ENCODE measurements at regions not wholly inside any gene's neighbourhood (a gene's known extent, or its start where the extent isn't known, plus 50 kb on each side); places are given as distances from the start of the nearest gene placed in this dataset.

GRCh38 chr5:62030326-62030725, 275.7 kb upstream of the KIF2A start:
- Mint-ChIP-seq H3K9me3 (no peaks in the 10 kb centered on the region), H3K4me3 (no peak overlapping the region), H3K36me3 (ENCODE audit: low read depth) (no peaks in the 10 kb centered on the region), H3K4me1 (ENCODE audit: low read depth) (no peaks in the 10 kb centered on the region), H3K27me3 (ENCODE audit: low read depth) (no peaks in the 10 kb centered on the region), H3K27ac (no peak overlapping the region)
- no peak for DNase-seq (ENCODE audit: low spot score)

- Mint-ChIP-seq H3K36me3 (ENCODE audit: low read depth) (no peaks in the 10 kb centered on the region), H3K27me3 (ENCODE audit: low read depth) (peaks cover 3% of the 10 kb centered on the region), H3K9me3 (no peaks in the 10 kb centered on the region), H3K27ac (no peak overlapping the region), H3K4me3 (no peak overlapping the region), H3K4me1 (ENCODE audit: low read depth) (no peaks in the 10 kb centered on the region)
- DNase-seq (ENCODE audit: low spot score) = no peak
These were observed 268.0 kb upstream of the KIF2A start for GRCh38 chr5:62038024-62038423.

GRCh38 chr5:62041156-62041756, 264.8 kb upstream of the KIF2A start:
- Mint-ChIP-seq H3K4me3 (no peak overlapping the region), H3K9me3 (no peaks in the 10 kb centered on the region), H3K36me3 (ENCODE audit: low read depth) (no peaks in the 10 kb centered on the region), H3K27ac (no peak overlapping the region), H3K27me3 (ENCODE audit: low read depth) (peaks cover 3% of the 10 kb centered on the region), H3K4me1 (ENCODE audit: low read depth) (no peaks in the 10 kb centered on the region)
- no peak for DNase-seq (ENCODE audit: low spot score)

GRCh38 chr5:62042007-62042406, 264.0 kb upstream of the KIF2A start:
- no peaks in the 10 kb centered on the region for H3K9me3 Mint-ChIP-seq
- no peaks in the 10 kb centered on the region for H3K4me1 Mint-ChIP-seq (ENCODE audit: low read depth)
- peaks cover 3% of the 10 kb centered on the region for H3K27me3 Mint-ChIP-seq (ENCODE audit: low read depth)
- no peak overlapping the region for H3K4me3 Mint-ChIP-seq
- H3K36me3 Mint-ChIP-seq (ENCODE audit: low read depth) = no peaks in the 10 kb centered on the region
- H3K27ac Mint-ChIP-seq = no peak overlapping the region
- no peak for DNase-seq (ENCODE audit: low spot score)

GRCh38 chr5:62043289-62044280, 262.4 kb upstream of the KIF2A start:
- no peaks in the 10 kb centered on the region for H3K9me3 Mint-ChIP-seq
- H3K36me3 Mint-ChIP-seq (ENCODE audit: low read depth) = no peaks in the 10 kb centered on the region
- peaks cover 3% of the 10 kb centered on the region for H3K27me3 Mint-ChIP-seq (ENCODE audit: low read depth)
- no peak overlapping the region for H3K27ac Mint-ChIP-seq
- no peak overlapping the region for H3K4me3 Mint-ChIP-seq
- peaks cover 2% of the 10 kb centered on the region for H3K4me1 Mint-ChIP-seq (ENCODE audit: low read depth)
- no peak for DNase-seq (ENCODE audit: low spot score)

- H3K4me3 Mint-ChIP-seq = no peak overlapping the region
- H3K9me3 Mint-ChIP-seq = no peaks in the 10 kb centered on the region
- DNase-seq (ENCODE audit: low spot score) = no peak
- peaks cover 2% of the 10 kb centered on the region for H3K4me1 Mint-ChIP-seq (ENCODE audit: low read depth)
- peaks cover 3% of the 10 kb centered on the region for H3K27me3 Mint-ChIP-seq (ENCODE audit: low read depth)
- H3K27ac Mint-ChIP-seq = no peak overlapping the region
- no peaks in the 10 kb centered on the region for H3K36me3 Mint-ChIP-seq (ENCODE audit: low read depth)
These were observed 261.0 kb upstream of the KIF2A start for GRCh38 chr5:62044989-62045388.

- H3K4me3 Mint-ChIP-seq = no peak overlapping the region
- peaks cover 2% of the 10 kb centered on the region for H3K4me1 Mint-ChIP-seq (ENCODE audit: low read depth)
- H3K27ac Mint-ChIP-seq = no peak overlapping the region
- DNase-seq (ENCODE audit: low spot score) = no peak
- peaks cover 4% of the 10 kb centered on the region for H3K27me3 Mint-ChIP-seq (ENCODE audit: low read depth)
- no peaks in the 10 kb centered on the region for H3K36me3 Mint-ChIP-seq (ENCODE audit: low read depth)
- H3K9me3 Mint-ChIP-seq = no peaks in the 10 kb centered on the region
These were observed 259.8 kb upstream of the KIF2A start for GRCh38 chr5:62046191-62046590.

- no peak for DNase-seq (ENCODE audit: low spot score)
- no peak overlapping the region for H3K27ac Mint-ChIP-seq
- no peak overlapping the region for H3K4me3 Mint-ChIP-seq
- peaks cover 2% of the 10 kb centered on the region for H3K4me1 Mint-ChIP-seq (ENCODE audit: low read depth)
- no peaks in the 10 kb centered on the region for H3K9me3 Mint-ChIP-seq
- no peaks in the 10 kb centered on the region for H3K36me3 Mint-ChIP-seq (ENCODE audit: low read depth)
- peaks cover 4% of the 10 kb centered on the region for H3K27me3 Mint-ChIP-seq (ENCODE audit: low read depth)
These were observed 254.3 kb upstream of the KIF2A start for GRCh38 chr5:62051747-62052146.

- Mint-ChIP-seq H3K4me1 (ENCODE audit: low read depth) (no peaks in the 10 kb centered on the region), H3K36me3 (ENCODE audit: low read depth) (no peaks in the 10 kb centered on the region), H3K27me3 (ENCODE audit: low read depth) (no peaks in the 10 kb centered on the region), H3K9me3 (no peaks in the 10 kb centered on the region), H3K4me3 (no peak overlapping the region), H3K27ac (no peak overlapping the region)
- DNase-seq (ENCODE audit: low spot score) = no peak
These were observed 246.0 kb upstream of the KIF2A start for GRCh38 chr5:62059960-62060359.

- Mint-ChIP-seq H3K36me3 (ENCODE audit: low read depth) (no peaks in the 10 kb centered on the region), H3K4me1 (ENCODE audit: low read depth) (no peaks in the 10 kb centered on the region), H3K9me3 (no peaks in the 10 kb centered on the region), H3K27ac (no peak overlapping the region), H3K4me3 (no peak overlapping the region), H3K27me3 (ENCODE audit: low read depth) (no peaks in the 10 kb centered on the region)
- DNase-seq (ENCODE audit: low spot score) = no peak
These were observed 241.0 kb upstream of the KIF2A start for GRCh38 chr5:62065050-62065449.

GRCh38 chr5:62066761-62067277, 239.2 kb upstream of the KIF2A start:
- Mint-ChIP-seq H3K36me3 (ENCODE audit: low read depth) (no peaks in the 10 kb centered on the region), H3K4me1 (ENCODE audit: low read depth) (no peaks in the 10 kb centered on the region), H3K27me3 (ENCODE audit: low read depth) (no peaks in the 10 kb centered on the region), H3K9me3 (no peaks in the 10 kb centered on the region), H3K27ac (no peak overlapping the region), H3K4me3 (no peak overlapping the region)
- no peak for DNase-seq (ENCODE audit: low spot score)

- no peak for DNase-seq (ENCODE audit: low spot score)
- Mint-ChIP-seq H3K36me3 (ENCODE audit: low read depth) (no peaks in the 10 kb centered on the region), H3K9me3 (no peaks in the 10 kb centered on the region), H3K27ac (no peak overlapping the region), H3K4me3 (no peak overlapping the region), H3K27me3 (ENCODE audit: low read depth) (no peaks in the 10 kb centered on the region), H3K4me1 (ENCODE audit: low read depth) (no peaks in the 10 kb centered on the region)
These were observed 237.5 kb upstream of the KIF2A start for GRCh38 chr5:62068554-62068953.

GRCh38 chr5:62077387-62077786, 228.6 kb upstream of the KIF2A start:
- no peak overlapping the region for H3K4me3 Mint-ChIP-seq
- H3K27me3 Mint-ChIP-seq (ENCODE audit: low read depth) = peaks cover 2% of the 10 kb centered on the region
- DNase-seq (ENCODE audit: low spot score) = no peak
- H3K36me3 Mint-ChIP-seq (ENCODE audit: low read depth) = no peaks in the 10 kb centered on the region
- H3K27ac Mint-ChIP-seq = no peak overlapping the region
- H3K4me1 Mint-ChIP-seq (ENCODE audit: low read depth) = peaks cover 9% of the 10 kb centered on the region
- H3K9me3 Mint-ChIP-seq = no peaks in the 10 kb centered on the region

GRCh38 chr5:62077823-62078550, 228.0 kb upstream of the KIF2A start:
- H3K27me3 Mint-ChIP-seq (ENCODE audit: low read depth) = peaks cover 2% of the 10 kb centered on the region
- peaks cover 9% of the 10 kb centered on the region for H3K4me1 Mint-ChIP-seq (ENCODE audit: low read depth)
- H3K36me3 Mint-ChIP-seq (ENCODE audit: low read depth) = no peaks in the 10 kb centered on the region
- DNase-seq (ENCODE audit: low spot score) = no peak
- no peak overlapping the region for H3K4me3 Mint-ChIP-seq
- H3K9me3 Mint-ChIP-seq = no peaks in the 10 kb centered on the region
- no peak overlapping the region for H3K27ac Mint-ChIP-seq
